ENCODE measurements at regions not wholly inside any gene's neighbourhood (a gene's known extent, or its start where the extent isn't known, plus 50 kb on each side); places are given as distances from the start of the nearest gene placed in this dataset.

DNA sequence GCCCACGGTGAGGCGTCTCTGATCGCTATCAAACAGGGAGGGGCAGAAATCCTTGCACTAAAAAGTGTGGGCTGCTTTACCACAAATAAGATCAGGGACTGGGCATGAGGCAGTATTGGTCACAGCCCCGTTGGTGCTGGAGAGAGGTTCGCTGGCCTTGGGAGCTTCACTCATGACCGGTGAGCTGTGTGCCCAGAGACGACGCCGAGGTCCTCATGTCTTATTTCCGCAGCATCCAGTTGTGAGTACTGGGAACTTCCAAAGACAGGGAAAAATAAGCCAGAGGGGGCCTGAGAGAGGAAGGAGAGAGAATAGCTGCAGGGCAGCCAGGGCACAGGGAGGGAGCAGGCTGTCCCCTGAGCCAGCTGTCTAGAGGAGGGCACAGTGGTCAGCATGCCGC lies 154.2 kb upstream of the PRKCQ start:
- TF ChIP-seq, protein P1, sequence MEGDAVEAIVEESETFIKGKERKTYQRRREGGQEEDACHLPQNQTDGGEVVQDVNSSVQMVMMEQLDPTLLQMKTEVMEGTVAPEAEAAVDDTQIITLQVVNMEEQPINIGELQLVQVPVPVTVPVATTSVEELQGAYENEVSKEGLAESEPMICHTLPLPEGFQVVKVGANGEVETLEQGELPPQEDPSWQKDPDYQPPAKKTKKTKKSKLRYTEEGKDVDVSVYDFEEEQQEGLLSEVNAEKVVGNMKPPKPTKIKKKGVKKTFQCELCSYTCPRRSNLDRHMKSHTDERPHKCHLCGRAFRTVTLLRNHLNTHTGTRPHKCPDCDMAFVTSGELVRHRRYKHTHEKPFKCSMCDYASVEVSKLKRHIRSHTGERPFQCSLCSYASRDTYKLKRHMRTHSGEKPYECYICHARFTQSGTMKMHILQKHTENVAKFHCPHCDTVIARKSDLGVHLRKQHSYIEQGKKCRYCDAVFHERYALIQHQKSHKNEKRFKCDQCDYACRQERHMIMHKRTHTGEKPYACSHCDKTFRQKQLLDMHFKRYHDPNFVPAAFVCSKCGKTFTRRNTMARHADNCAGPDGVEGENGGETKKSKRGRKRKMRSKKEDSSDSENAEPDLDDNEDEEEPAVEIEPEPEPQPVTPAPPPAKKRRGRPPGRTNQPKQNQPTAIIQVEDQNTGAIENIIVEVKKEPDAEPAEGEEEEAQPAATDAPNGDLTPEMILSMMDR (IDR thresholded peaks at IDR 0.05 in 8 of 11, conservative IDR thresholded peaks at IDR 0.05 in 3 of 11): no peak
- TF ChIP-seq POLR2A (IDR thresholded peaks at IDR 0.05) (no peak), POLR2AphosphoS5 (IDR thresholded peaks at IDR 0.05) (no peak)
